GM12878 (cell line): ENCODE measurements at regions not wholly inside any gene's neighbourhood (a gene's known extent, or its start where the extent isn't known, plus 50 kb on each side); places are given as distances from the start of the nearest gene placed in this dataset.

ENCODE experiments used
- CBX5 ChIP-seq: sonication (generic); IDR thresholded peaks from 2 replicates; pipeline ENCODE4 v1.6.1; 2016; ENCODE audit warnings: low read depth, moderate library complexity, mild to moderate bottlenecking, inconsistent platforms
- EED ChIP-seq: sonication (generic); IDR thresholded peaks from 2 replicates; pipeline ENCODE4 v1.6.1; 2016; ENCODE audit warnings: antibody characterized with exemption, low read depth
- GATAD2B ChIP-seq: fragments of 450-650 bp; conservative IDR thresholded peaks from 2 replicates; pipeline ENCODE4 v1.6.1; 2017; ENCODE audit warnings: low read depth, mild to moderate bottlenecking, moderate library complexity
- HDAC2 ChIP-seq: fragments of 200-600 bp; sonication (generic); IDR thresholded peaks from 2 replicates; pipeline ENCODE4 v1.6.1; 2017
- IKZF1 ChIP-seq: fragments of 450-650 bp; conservative IDR thresholded peaks from 2 replicates; pipeline ENCODE4 v1.6.1; 2017; ENCODE audit warnings: antibody characterized with exemption, mild to moderate bottlenecking
- MEF2B ChIP-seq: fragments of 450-650 bp; IDR thresholded peaks from 2 replicates; pipeline ENCODE4 v1.6.1; 2018; ENCODE audit warnings: mild to moderate bottlenecking, moderate library complexity; ENCODE audit not compliant: partially characterized antibody, poor library complexity, severe bottlenecking
- NR2C2 ChIP-seq: IDR thresholded peaks from 2 replicates; pipeline ENCODE4 v1.6.1; 2011; ENCODE audit warnings: borderline replicate concordance, low read depth; ENCODE audit not compliant: control insufficient read depth, insufficient read length
- RCOR1 ChIP-seq: conservative IDR thresholded peaks from 2 replicates; pipeline ENCODE4 v1.6.1; 2012; ENCODE audit warnings: low read depth, low read length, improper control_type of control experiment
- RUNX3 ChIP-seq: IDR thresholded peaks from 2 replicates; pipeline ENCODE4 v1.6.1; 2012; ENCODE audit warnings: low read length, inconsistent platforms
- SMAD5 ChIP-seq: IDR thresholded peaks from 2 replicates; pipeline ENCODE4 v1.6.1; 2016; ENCODE audit warnings: antibody characterized with exemption, low read depth
- TCF3 ChIP-seq: IDR thresholded peaks from 2 replicates; pipeline ENCODE4 v1.6.1; 2012; ENCODE audit warnings: low read depth, mild to moderate bottlenecking, low read length, borderline replicate concordance; ENCODE audit not compliant: insufficient read depth
- ZBED1 ChIP-seq: IDR thresholded peaks from 2 replicates; pipeline ENCODE4 v1.6.1; 2016; ENCODE audit warnings: borderline replicate concordance
- ZZZ3 ChIP-seq: IDR thresholded peaks from 2 replicates; pipeline ENCODE4 v1.6.1; 2011; ENCODE audit warnings: low read depth; ENCODE audit not compliant: control insufficient read depth, insufficient read length
- TF ChIP-seq, protein P1 (sequence below): fragments of 450-650 bp; IDR thresholded peaks from 2 replicates; pipeline ENCODE4 v1.6.1; 2017; ENCODE audit warnings: mild to moderate bottlenecking, moderate library complexity
- TF ChIP-seq, protein P2 (sequence below): fragments of 450-650 bp; conservative IDR thresholded peaks from 2 replicates; pipeline ENCODE4 v1.6.1; 2017; ENCODE audit warnings: mild to moderate bottlenecking, moderate library complexity

DNA sequence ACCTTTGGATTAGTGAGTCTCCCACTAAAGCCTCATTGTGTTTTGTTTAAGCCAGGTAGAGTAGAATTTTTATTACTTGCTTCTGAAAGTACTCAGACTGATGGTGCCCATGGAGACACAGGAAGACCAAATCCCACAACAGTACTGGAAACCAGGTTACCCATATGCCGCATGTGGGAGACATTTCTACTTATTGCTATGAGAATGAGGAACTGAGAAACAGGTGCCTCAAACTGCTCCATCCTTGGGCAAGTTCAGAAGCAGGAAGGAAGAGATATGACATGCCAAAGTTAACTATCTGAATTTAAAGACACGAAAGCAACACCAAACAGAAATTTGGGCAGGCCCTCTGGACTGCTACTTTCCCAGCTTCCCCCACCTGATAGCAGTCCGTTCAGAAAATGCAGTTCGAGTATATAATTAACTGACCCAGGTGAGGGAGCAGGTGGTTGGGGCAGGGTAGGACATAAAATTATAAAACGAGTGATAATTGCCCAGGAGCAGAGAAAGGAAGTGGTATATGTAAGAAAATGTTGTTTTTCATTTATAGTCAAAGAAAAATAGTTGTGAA, 382.3 kb upstream of the MTPN start (continued):
- TF ChIP-seq, protein P1, sequence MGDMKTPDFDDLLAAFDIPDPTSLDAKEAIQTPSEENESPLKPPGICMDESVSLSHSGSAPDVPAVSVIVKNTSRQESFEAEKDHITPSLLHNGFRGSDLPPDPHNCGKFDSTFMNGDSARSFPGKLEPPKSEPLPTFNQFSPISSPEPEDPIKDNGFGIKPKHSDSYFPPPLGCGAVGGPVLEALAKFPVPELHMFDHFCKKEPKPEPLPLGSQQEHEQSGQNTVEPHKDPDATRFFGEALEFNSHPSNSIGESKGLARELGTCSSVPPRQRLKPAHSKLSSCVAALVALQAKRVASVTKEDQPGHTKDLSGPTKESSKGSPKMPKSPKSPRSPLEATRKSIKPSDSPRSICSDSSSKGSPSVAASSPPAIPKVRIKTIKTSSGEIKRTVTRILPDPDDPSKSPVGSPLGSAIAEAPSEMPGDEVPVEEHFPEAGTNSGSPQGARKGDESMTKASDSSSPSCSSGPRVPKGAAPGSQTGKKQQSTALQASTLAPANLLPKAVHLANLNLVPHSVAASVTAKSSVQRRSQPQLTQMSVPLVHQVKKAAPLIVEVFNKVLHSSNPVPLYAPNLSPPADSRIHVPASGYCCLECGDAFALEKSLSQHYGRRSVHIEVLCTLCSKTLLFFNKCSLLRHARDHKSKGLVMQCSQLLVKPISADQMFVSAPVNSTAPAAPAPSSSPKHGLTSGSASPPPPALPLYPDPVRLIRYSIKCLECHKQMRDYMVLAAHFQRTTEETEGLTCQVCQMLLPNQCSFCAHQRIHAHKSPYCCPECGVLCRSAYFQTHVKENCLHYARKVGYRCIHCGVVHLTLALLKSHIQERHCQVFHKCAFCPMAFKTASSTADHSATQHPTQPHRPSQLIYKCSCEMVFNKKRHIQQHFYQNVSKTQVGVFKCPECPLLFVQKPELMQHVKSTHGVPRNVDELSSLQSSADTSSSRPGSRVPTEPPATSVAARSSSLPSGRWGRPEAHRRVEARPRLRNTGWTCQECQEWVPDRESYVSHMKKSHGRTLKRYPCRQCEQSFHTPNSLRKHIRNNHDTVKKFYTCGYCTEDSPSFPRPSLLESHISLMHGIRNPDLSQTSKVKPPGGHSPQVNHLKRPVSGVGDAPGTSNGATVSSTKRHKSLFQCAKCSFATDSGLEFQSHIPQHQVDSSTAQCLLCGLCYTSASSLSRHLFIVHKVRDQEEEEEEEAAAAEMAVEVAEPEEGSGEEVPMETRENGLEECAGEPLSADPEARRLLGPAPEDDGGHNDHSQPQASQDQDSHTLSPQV: no peak
- TF ChIP-seq TCF3 (peak; percentile 92; the same call in 1 of the 2 replicates), IKZF1 (peak; percentile 97), RCOR1 (peak; percentile 78; the same call in 1 of the 2 replicates), SMAD5 (no peak), GATAD2B (peak; percentile 81; the same call in 1 of the 2 replicates), HDAC2 (no peak), MEF2B (peak; percentile 30), NR2C2 (no peak), CBX5 (no peak), ZZZ3 (no peak), ZBED1 (0 out of 2 replicates have a peak, but pooled peaks have one; percentile 48), EED (peak; percentile 98), RUNX3 (peak; percentile 88)
- TF ChIP-seq, protein P2, sequence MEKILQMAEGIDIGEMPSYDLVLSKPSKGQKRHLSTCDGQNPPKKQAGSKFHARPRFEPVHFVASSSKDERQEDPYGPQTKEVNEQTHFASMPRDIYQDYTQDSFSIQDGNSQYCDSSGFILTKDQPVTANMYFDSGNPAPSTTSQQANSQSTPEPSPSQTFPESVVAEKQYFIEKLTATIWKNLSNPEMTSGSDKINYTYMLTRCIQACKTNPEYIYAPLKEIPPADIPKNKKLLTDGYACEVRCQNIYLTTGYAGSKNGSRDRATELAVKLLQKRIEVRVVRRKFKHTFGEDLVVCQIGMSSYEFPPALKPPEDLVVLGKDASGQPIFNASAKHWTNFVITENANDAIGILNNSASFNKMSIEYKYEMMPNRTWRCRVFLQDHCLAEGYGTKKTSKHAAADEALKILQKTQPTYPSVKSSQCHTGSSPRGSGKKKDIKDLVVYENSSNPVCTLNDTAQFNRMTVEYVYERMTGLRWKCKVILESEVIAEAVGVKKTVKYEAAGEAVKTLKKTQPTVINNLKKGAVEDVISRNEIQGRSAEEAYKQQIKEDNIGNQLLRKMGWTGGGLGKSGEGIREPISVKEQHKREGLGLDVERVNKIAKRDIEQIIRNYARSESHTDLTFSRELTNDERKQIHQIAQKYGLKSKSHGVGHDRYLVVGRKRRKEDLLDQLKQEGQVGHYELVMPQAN: no peak
